ENCODE measurements at regions not wholly inside any gene's neighbourhood (a gene's known extent, or its start where the extent isn't known, plus 50 kb on each side); places are given as distances from the start of the nearest gene placed in this dataset.

DNA sequence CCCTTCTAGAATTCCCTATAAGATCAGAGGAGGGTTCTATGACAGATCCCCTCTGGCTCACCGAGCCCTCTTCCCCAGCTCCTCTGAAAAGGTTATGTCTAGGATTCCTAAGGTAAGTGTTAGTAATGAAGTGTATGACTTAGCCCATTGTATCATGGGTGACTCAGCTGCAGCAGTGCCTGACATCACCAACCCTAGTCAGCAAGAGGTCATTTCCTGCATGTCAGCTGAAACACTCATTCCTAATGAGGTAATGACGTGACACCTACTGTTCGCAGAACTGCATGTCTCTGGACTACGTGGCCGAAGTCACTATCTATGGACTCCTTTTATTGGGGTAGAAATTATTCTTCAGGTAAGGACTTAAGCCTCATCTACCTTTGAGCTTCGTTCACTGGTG lies 196.1 kb upstream of the MYT1L start:
- no peak for TF ChIP-seq CTCF (IDR thresholded peaks at IDR 0.05)
- TF ChIP-seq POLR2A (IDR thresholded peaks at IDR 0.05), result no peak
- no peaks in the 10 kb centered on the region for H3K9me3 ChIP-seq
- no peaks in the 10 kb centered on the region for H3K36me3 ChIP-seq
- no peaks in the 10 kb centered on the region for H3K4me1 ChIP-seq
- no peak for DNase-seq
- H3K4me3 ChIP-seq, result no peak overlapping the region
- no peaks in the 10 kb centered on the region for H3K27me3 ChIP-seq
- no peak overlapping the region for H3K27ac ChIP-seq
- intact Hi-C loops (cut with DNase I; ENCODE audit: low total_unique reads), result no loop called here

- intact Hi-C loops (cut with DNase I; ENCODE audit: low total_unique reads), result no loop called here
- no peaks in the 10 kb centered on the region for H3K4me1 ChIP-seq
- H3K9me3 ChIP-seq, result no peaks in the 10 kb centered on the region
- no peak overlapping the region for H3K27ac ChIP-seq
- H3K27me3 ChIP-seq, result no peaks in the 10 kb centered on the region
- no peak overlapping the region for H3K4me3 ChIP-seq
- no peaks in the 10 kb centered on the region for H3K36me3 ChIP-seq
- TF ChIP-seq CTCF (IDR thresholded peaks at IDR 0.05) (no peak), POLR2A (IDR thresholded peaks at IDR 0.05) (no peak)
- DNase-seq, result no peak
Observed at GRCh38 chr2:2524348-2524941, 193.4 kb upstream of the MYT1L start.

- intact Hi-C loops (cut with DNase I; ENCODE audit: low total_unique reads), result no loop called here
- no peak for TF ChIP-seq CTCF (IDR thresholded peaks at IDR 0.05)
Observed at GRCh38 chr2:2523461-2524347, 192.6 kb upstream of the MYT1L start.

GRCh38 chr2:2520401-2520811 lies 189.3 kb upstream of the MYT1L start:
- Histone ChIP-seq H3K27ac (no peak overlapping the region), H3K4me3 (no peak overlapping the region), H3K4me1 (no peaks in the 10 kb centered on the region), H3K27me3 (no peaks in the 10 kb centered on the region), H3K36me3 (no peaks in the 10 kb centered on the region), H3K9me3 (no peaks in the 10 kb centered on the region)
- TF ChIP-seq CTCF (IDR thresholded peaks at IDR 0.05) (no peak), POLR2A (IDR thresholded peaks at IDR 0.05) (no peak)
- intact Hi-C loops (cut with DNase I; ENCODE audit: low total_unique reads), result no loop called here
- DNase-seq, result no peak

More at GRCh38 chr2:2523461-2524347, 192.6 kb upstream of the MYT1L start:
- DNase-seq, result no peak
- Histone ChIP-seq H3K4me1 (no peaks in the 10 kb centered on the region), H3K36me3 (no peaks in the 10 kb centered on the region), H3K27me3 (no peaks in the 10 kb centered on the region), H3K4me3 (no peak overlapping the region), H3K9me3 (no peaks in the 10 kb centered on the region), H3K27ac (no peak overlapping the region)

DNA sequence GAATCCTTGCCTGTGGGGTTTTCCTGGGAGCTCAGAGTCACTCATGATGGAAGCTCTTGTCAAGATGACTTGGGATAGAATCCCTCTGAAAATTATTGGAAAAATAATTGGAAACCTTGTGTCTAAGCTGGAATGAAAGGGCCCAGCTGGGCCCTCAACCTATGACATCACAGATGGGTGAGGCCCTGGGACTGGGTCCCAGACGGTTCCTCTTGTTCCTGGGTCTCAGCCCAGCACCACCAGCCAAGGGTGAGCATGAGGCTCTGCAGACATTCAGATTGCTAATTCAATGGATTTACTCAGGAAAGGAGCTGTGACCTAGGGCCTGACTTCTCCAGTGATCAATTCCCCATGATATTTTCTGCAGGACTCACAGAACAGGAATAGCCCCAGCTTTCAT lies 188.3 kb upstream of the MYT1L start:
- no peaks in the 10 kb centered on the region for H3K27me3 ChIP-seq
- no peaks in the 10 kb centered on the region for H3K4me1 ChIP-seq
- H3K9me3 ChIP-seq, result no peaks in the 10 kb centered on the region
- intact Hi-C loops (cut with DNase I; ENCODE audit: low total_unique reads), result no loop called here
- TF ChIP-seq CTCF (IDR thresholded peaks at IDR 0.05) (no peak), POLR2A (IDR thresholded peaks at IDR 0.05) (no peak)
- no peak for DNase-seq
- H3K27ac ChIP-seq, result no peak overlapping the region
- H3K4me3 ChIP-seq, result no peak overlapping the region
- H3K36me3 ChIP-seq, result no peaks in the 10 kb centered on the region

Data from uterus (tissue), 3 donors.